SK-N-SH treated with all-trans-retinoic acid at 6 μM for 48 hours (cell line): ENCODE measurements at regions not wholly inside any gene's neighbourhood (a gene's known extent, or its start where the extent isn't known, plus 50 kb on each side); places are given as distances from the start of the nearest gene placed in this dataset.

ENCODE experiments used
- ARNTL ChIP-seq: fragments of 450-650 bp; formaldehyde crosslinking; IDR thresholded peaks from 2 replicates; pipeline ENCODE4 v1.5.0; 2020; ENCODE audit warnings: low read depth, mild to moderate bottlenecking, moderate library complexity, borderline replicate concordance
- BACH2 ChIP-seq: fragments of 250-450 bp; sonication (Bioruptor Pico); IDR thresholded peaks from 2 replicates; pipeline ENCODE4 v1.9.0; 2021; ENCODE audit warnings: mild to moderate bottlenecking, borderline replicate concordance
- ESRRG ChIP-seq: fragments of 250-450 bp; sonication (Bioruptor Pico); IDR thresholded peaks from 2 replicates; pipeline ENCODE4 v1.6.1; 2021; ENCODE audit warnings: mild to moderate bottlenecking
- GLIS3 ChIP-seq: fragments of 250-450 bp; sonication (Bioruptor Pico); IDR thresholded peaks from 2 replicates; pipeline ENCODE4 v1.5.0; 2020; ENCODE audit warnings: mild to moderate bottlenecking, moderate library complexity
- PPARA ChIP-seq: fragments of 250-450 bp; sonication (Bioruptor Pico); IDR thresholded peaks from 2 replicates; pipeline ENCODE4 v1.5.0; 2020; ENCODE audit warnings: mild to moderate bottlenecking, borderline replicate concordance
- RARB ChIP-seq: fragments of 250-450 bp; sonication (Bioruptor Pico); IDR thresholded peaks from 2 replicates; pipeline ENCODE4 v1.8.0; 2021; ENCODE audit warnings: mild to moderate bottlenecking, moderate library complexity
- ZFP30 ChIP-seq: fragments of 450-650 bp; formaldehyde crosslinking; IDR thresholded peaks from 2 replicates; pipeline ENCODE4 v1.5.0; 2022; ENCODE audit warnings: mild to moderate bottlenecking, moderate library complexity
- ZNF565 ChIP-seq: fragments of 450-650 bp; formaldehyde crosslinking; conservative IDR thresholded peaks from 2 replicates; pipeline ENCODE4 v1.5.0; 2020; ENCODE audit warnings: low read depth, mild to moderate bottlenecking, moderate library complexity
- ZNF8 ChIP-seq: fragments of 450-650 bp; formaldehyde crosslinking; IDR thresholded peaks from 2 replicates; pipeline ENCODE4 v1.5.0; 2020; ENCODE audit warnings: mild to moderate bottlenecking, moderate library complexity
- TF ChIP-seq, protein P1 (sequence below): fragments of 250-450 bp; sonication (Bioruptor Pico); IDR thresholded peaks from 2 replicates; pipeline ENCODE4 v1.8.0; 2020; ENCODE audit warnings: mild to moderate bottlenecking, moderate library complexity, borderline replicate concordance
- TF ChIP-seq, protein P2 (sequence below): fragments of 250-450 bp; sonication (Bioruptor Pico); IDR thresholded peaks from 2 replicates; pipeline ENCODE4 v1.5.1; 2020; ENCODE audit warnings: low read depth, mild to moderate bottlenecking, moderate library complexity
- TF ChIP-seq, protein P3 (sequence below): fragments of 250-450 bp; sonication (Bioruptor Pico); IDR thresholded peaks from 2 replicates; pipeline ENCODE4 v1.8.0; 2021; ENCODE audit warnings: low read depth, mild to moderate bottlenecking, moderate library complexity, borderline replicate concordance

DNA sequence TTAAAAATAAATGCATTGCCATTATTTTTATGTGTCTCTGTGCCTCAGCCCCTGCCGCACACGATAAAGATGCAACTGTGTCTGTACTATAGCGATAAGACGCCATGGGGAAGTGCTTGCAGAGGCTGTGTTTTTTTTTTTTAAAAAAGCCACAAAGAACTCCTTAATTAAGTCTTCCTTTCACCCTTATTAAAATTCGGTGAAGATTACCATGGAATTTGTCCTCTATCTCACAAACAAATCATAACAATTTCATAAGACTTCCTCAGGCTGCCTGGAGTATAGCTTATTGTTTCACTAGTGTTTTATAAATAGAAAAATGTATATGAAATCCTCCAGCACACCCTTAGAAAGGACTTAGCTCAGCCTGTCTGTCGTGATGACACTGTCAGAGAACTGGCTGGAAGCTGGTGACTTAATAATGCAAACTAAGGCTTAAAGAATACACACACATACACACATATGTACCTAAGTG, 374.8 kb upstream of the SLCO3A1 start:
- TF ChIP-seq RARB (CRISPR knock-in tag), result no peak
- TF ChIP-seq PPARA (CRISPR knock-in tag), result no peak
- TF ChIP-seq, protein P1, sequence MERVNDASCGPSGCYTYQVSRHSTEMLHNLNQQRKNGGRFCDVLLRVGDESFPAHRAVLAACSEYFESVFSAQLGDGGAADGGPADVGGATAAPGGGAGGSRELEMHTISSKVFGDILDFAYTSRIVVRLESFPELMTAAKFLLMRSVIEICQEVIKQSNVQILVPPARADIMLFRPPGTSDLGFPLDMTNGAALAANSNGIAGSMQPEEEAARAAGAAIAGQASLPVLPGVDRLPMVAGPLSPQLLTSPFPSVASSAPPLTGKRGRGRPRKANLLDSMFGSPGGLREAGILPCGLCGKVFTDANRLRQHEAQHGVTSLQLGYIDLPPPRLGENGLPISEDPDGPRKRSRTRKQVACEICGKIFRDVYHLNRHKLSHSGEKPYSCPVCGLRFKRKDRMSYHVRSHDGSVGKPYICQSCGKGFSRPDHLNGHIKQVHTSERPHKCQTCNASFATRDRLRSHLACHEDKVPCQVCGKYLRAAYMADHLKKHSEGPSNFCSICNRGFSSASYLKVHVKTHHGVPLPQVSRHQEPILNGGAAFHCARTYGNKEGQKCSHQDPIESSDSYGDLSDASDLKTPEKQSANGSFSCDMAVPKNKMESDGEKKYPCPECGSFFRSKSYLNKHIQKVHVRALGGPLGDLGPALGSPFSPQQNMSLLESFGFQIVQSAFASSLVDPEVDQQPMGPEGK, result no peak
- no peak for TF ChIP-seq ZNF8 (CRISPR knock-in tag)
- TF ChIP-seq, protein P2, sequence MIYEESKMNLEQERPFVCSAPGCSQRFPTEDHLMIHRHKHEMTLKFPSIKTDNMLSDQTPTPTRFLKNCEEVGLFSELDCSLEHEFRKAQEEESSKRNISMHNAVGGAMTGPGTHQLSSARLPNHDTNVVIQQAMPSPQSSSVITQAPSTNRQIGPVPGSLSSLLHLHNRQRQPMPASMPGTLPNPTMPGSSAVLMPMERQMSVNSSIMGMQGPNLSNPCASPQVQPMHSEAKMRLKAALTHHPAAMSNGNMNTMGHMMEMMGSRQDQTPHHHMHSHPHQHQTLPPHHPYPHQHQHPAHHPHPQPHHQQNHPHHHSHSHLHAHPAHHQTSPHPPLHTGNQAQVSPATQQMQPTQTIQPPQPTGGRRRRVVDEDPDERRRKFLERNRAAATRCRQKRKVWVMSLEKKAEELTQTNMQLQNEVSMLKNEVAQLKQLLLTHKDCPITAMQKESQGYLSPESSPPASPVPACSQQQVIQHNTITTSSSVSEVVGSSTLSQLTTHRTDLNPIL (CRISPR knock-in tag), result no peak
- TF ChIP-seq ZNF565 (CRISPR knock-in tag), result no peak
- TF ChIP-seq, protein P3, sequence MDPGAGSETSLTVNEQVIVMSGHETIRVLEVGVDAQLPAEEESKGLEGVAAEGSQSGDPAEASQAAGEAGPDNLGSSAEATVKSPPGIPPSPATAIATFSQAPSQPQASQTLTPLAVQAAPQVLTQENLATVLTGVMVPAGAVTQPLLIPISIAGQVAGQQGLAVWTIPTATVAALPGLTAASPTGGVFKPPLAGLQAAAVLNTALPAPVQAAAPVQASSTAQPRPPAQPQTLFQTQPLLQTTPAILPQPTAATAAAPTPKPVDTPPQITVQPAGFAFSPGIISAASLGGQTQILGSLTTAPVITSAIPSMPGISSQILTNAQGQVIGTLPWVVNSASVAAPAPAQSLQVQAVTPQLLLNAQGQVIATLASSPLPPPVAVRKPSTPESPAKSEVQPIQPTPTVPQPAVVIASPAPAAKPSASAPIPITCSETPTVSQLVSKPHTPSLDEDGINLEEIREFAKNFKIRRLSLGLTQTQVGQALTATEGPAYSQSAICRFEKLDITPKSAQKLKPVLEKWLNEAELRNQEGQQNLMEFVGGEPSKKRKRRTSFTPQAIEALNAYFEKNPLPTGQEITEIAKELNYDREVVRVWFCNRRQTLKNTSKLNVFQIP (CRISPR knock-in tag), result no peak
- no peak for TF ChIP-seq GLIS3 (CRISPR knock-in tag)
- no peak for TF ChIP-seq BACH2 (CRISPR knock-in tag)
- TF ChIP-seq ZFP30 (CRISPR knock-in tag), result no peak
- TF ChIP-seq ESRRG (CRISPR knock-in tag), result no peak
- no peak for TF ChIP-seq ARNTL
